Mesothelial cell of epicardium (in vitro differentiated cells): ENCODE measurements at regions not wholly inside any gene's neighbourhood (a gene's known extent, or its start where the extent isn't known, plus 50 kb on each side); places are given as distances from the start of the nearest gene placed in this dataset.

Experiments used
- DNase-seq, 2 experiments: peaks; one replicate each; pipeline ENCODE4 v3.0.0; 2021; ENCODE audit warnings: low spot score in 2 of 2; ENCODE audit not compliant: unreplicated experiment in 2 of 2
- H3K27ac Mint-ChIP-seq: 2 replicates; pipeline ENCODE4 v1.8.0; 2021; ENCODE audit warnings: mixed read lengths
- H3K27me3 Mint-ChIP-seq: 2 replicates; pipeline ENCODE4 v1.8.0; 2021; ENCODE audit warnings: low read depth, mixed read lengths
- H3K36me3 Mint-ChIP-seq: 2 replicates; pipeline ENCODE4 v1.8.0; 2021; ENCODE audit warnings: mixed read lengths
- H3K4me1 Mint-ChIP-seq: 2 replicates; pipeline ENCODE4 v1.8.0; 2021; ENCODE audit warnings: mixed read lengths
- H3K4me3 Mint-ChIP-seq: 2 replicates; pipeline ENCODE4 v1.8.0; 2021; ENCODE audit warnings: mild to moderate bottlenecking, moderate library complexity, mixed read lengths
- H3K9me3 Mint-ChIP-seq: 2 replicates; pipeline ENCODE4 v1.8.0; 2021; ENCODE audit warnings: mixed read lengths
- CTCF ChIP-seq: fragments of 200-600 bp; sonication (generic); IDR thresholded peaks from one replicate; pipeline ENCODE4 v1.5.0; 2021; ENCODE audit warnings: antibody characterized with exemption; ENCODE audit not compliant: unreplicated experiment

- Mint-ChIP-seq H3K4me1 (peaks cover 16% of the 10 kb centered on the region), H3K27ac (no peak overlapping the region), H3K36me3 (no peaks in the 10 kb centered on the region), H3K27me3 (peaks cover 17% of the 10 kb centered on the region), H3K4me3 (no peak overlapping the region), H3K9me3 (peaks cover 11% of the 10 kb centered on the region)
- TF ChIP-seq CTCF, result no peak
- DNase-seq, result no peak
Observed at GRCh38 chr4:42315231-42315630, 82.1 kb upstream of the SHISA3 start.

GRCh38 chr4:42320822-42321388 is 76.4 kb upstream of the SHISA3 start:
- H3K4me1 Mint-ChIP-seq, result no peaks in the 10 kb centered on the region

GRCh38 chr4:42326040-42326439 is 71.2 kb upstream of the SHISA3 start:
- TF ChIP-seq CTCF, result no peak

More at GRCh38 chr4:42320822-42321388, 76.4 kb upstream of the SHISA3 start:
- Mint-ChIP-seq H3K4me3 (no peak overlapping the region), H3K9me3 (peaks cover 16% of the 10 kb centered on the region), H3K27ac (no peak overlapping the region), H3K36me3 (no peaks in the 10 kb centered on the region), H3K27me3 (peaks cover 14% of the 10 kb centered on the region)
- TF ChIP-seq CTCF, result no peak
- no peak for DNase-seq

GRCh38 chr4:42326524-42326923 is 70.8 kb upstream of the SHISA3 start:
- Mint-ChIP-seq H3K4me1 (peaks cover 5% of the 10 kb centered on the region), H3K36me3 (no peaks in the 10 kb centered on the region), H3K27me3 (no peaks in the 10 kb centered on the region), H3K4me3 (no peak overlapping the region), H3K9me3 (peaks cover 9% of the 10 kb centered on the region), H3K27ac (no peak overlapping the region)
- TF ChIP-seq CTCF, result no peak
- DNase-seq, result no peak

More at GRCh38 chr4:42326040-42326439, 71.2 kb upstream of the SHISA3 start:
- no peak overlapping the region for H3K27ac Mint-ChIP-seq
- no peak overlapping the region for H3K4me3 Mint-ChIP-seq
- H3K4me1 Mint-ChIP-seq, result peaks cover 5% of the 10 kb centered on the region
- no peak for DNase-seq
- H3K9me3 Mint-ChIP-seq, result peaks cover 13% of the 10 kb centered on the region
- H3K27me3 Mint-ChIP-seq, result no peaks in the 10 kb centered on the region
- no peaks in the 10 kb centered on the region for H3K36me3 Mint-ChIP-seq

GRCh38 chr4:42327323-42327722 is 70.0 kb upstream of the SHISA3 start:
- Mint-ChIP-seq H3K36me3 (no peaks in the 10 kb centered on the region), H3K4me1 (peaks cover 5% of the 10 kb centered on the region), H3K27ac (no peak overlapping the region), H3K27me3 (no peaks in the 10 kb centered on the region), H3K9me3 (peaks cover 9% of the 10 kb centered on the region), H3K4me3 (no peak overlapping the region)
- no peak for TF ChIP-seq CTCF
- no peak for DNase-seq

GRCh38 chr4:42328978-42329377 is 68.3 kb upstream of the SHISA3 start:
- TF ChIP-seq CTCF, result no peak
- Mint-ChIP-seq H3K27ac (no peak overlapping the region), H3K36me3 (no peaks in the 10 kb centered on the region), H3K27me3 (no peaks in the 10 kb centered on the region), H3K9me3 (peaks cover 3% of the 10 kb centered on the region), H3K4me1 (peaks cover 5% of the 10 kb centered on the region), H3K4me3 (no peak overlapping the region)
- no peak for DNase-seq
